ENCODE measurements at regions not wholly inside any gene's neighbourhood (a gene's known extent, or its start where the extent isn't known, plus 50 kb on each side); places are given as distances from the start of the nearest gene placed in this dataset.

DNA sequence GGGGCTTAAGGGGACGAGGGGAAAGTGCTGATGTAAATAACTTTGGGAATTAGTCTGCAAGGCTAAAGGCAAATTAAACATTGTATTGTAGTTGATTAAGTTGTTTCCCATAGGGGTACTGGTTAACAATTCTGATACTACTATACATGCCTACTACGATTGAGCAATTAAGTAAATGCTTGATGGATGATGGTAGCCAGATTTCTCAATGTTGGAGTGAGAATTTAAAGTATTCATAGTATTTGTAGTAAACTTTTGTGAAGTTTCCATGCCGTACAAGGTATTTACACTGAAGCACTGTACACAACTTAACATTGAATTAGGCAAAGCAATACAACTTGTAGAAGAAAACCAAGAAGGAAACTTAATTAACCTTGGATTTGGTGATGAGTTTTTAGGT lies 852.3 kb downstream of the QKI start:
- TF ChIP-seq, protein P1, sequence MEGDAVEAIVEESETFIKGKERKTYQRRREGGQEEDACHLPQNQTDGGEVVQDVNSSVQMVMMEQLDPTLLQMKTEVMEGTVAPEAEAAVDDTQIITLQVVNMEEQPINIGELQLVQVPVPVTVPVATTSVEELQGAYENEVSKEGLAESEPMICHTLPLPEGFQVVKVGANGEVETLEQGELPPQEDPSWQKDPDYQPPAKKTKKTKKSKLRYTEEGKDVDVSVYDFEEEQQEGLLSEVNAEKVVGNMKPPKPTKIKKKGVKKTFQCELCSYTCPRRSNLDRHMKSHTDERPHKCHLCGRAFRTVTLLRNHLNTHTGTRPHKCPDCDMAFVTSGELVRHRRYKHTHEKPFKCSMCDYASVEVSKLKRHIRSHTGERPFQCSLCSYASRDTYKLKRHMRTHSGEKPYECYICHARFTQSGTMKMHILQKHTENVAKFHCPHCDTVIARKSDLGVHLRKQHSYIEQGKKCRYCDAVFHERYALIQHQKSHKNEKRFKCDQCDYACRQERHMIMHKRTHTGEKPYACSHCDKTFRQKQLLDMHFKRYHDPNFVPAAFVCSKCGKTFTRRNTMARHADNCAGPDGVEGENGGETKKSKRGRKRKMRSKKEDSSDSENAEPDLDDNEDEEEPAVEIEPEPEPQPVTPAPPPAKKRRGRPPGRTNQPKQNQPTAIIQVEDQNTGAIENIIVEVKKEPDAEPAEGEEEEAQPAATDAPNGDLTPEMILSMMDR (IDR thresholded peaks at IDR 0.05): no peak
- TF ChIP-seq POLR2A (IDR thresholded peaks at IDR 0.05) (no peak), POLR2AphosphoS5 (IDR thresholded peaks at IDR 0.05) (no peak)
